H1 (cell line): ENCODE measurements at regions not wholly inside any gene's neighbourhood (a gene's known extent, or its start where the extent isn't known, plus 50 kb on each side); places are given as distances from the start of the nearest gene placed in this dataset.

ENCODE experiments used
- CTCF ChIA-PET: fragments of 300-600 bp; sonication (Branson Sonifier 250); formaldehyde crosslinking; loops from one replicate; lab custom pipeline; 2021; ENCODE audit not compliant: partially characterized antibody; lab: Charles Lee
- POLR2A ChIA-PET: fragments of 300-600 bp; sonication (Branson Sonifier 250); formaldehyde crosslinking; loops from one replicate; lab custom pipeline; 2021; ENCODE audit warnings: inconsistent platforms; ENCODE audit not compliant: partially characterized antibody; lab: Charles Lee
- DNase-seq, 2 experiments: peaks; one replicate each; pipeline versions ENCODE4 v3.0.0 to v3.0.0-alpha.2; 2010 to 2022; ENCODE audit warnings: low spot score in 2 of 2, low read depth in 1 of 2, mixed read lengths in 1 of 2
- FAIRE-seq: peaks from 2 replicates; lab custom pipeline; 2011; peaks lifted over from hg19 to GRCh38; lab: Jason Lieb, UNC
- H2AFZ ChIP-seq: 2 replicates; pipeline ENCODE4 v1.8.1; 2012; ENCODE audit warnings: low read length, inconsistent platforms
- H2AK5ac ChIP-seq: 2 replicates; pipeline ENCODE4 v1.6.1; 2013; ENCODE audit warnings: low read depth, low read length
- H2BK120ac ChIP-seq: replicated peaks from 2 replicates; pipeline ENCODE3; 2013; ENCODE audit warnings: low read depth, low read length, inconsistent platforms
- H2BK12ac ChIP-seq: 2 replicates; pipeline ENCODE4 v1.6.1; 2013; ENCODE audit warnings: low read depth, low read length
- H2BK15ac ChIP-seq: 2 replicates; pipeline ENCODE4 v1.6.1; 2013; ENCODE audit warnings: low read length
- H2BK20ac ChIP-seq: 2 replicates; pipeline ENCODE4 v1.6.1; 2013; ENCODE audit warnings: low read length
- H2BK5ac ChIP-seq: 2 replicates; pipeline ENCODE4 v1.6.1; 2013; ENCODE audit warnings: low read depth, low read length
- H3K14ac ChIP-seq: 2 replicates; pipeline ENCODE4 v1.6.1; 2013; ENCODE audit warnings: inconsistent platforms; ENCODE audit not compliant: insufficient read length
- H3K18ac ChIP-seq: 2 replicates; pipeline ENCODE4 v1.6.1; 2013; ENCODE audit warnings: low read length; ENCODE audit errors: extremely low read depth
- H3K23ac ChIP-seq: 2 replicates; pipeline ENCODE4 v1.6.1; 2013; ENCODE audit warnings: inconsistent platforms; ENCODE audit not compliant: insufficient read length
- H3K23me2 ChIP-seq: 2 replicates; pipeline ENCODE4 v1.6.1; 2013; ENCODE audit warnings: low read depth, low read length
- H3K27ac ChIP-seq: 2 replicates; pipeline ENCODE4 v1.6.1; 2011; ENCODE audit warnings: low read depth, low read length, inconsistent platforms
- H3K27me3 ChIP-seq, 4 experiments: replicated peaks in 1 of 4; 1 replicate in 1 of 4; 2 replicates in 3 of 4; pipeline versions ENCODE4 v1.6.1 to v1.8.1; 2011 to 2013; ENCODE audit warnings: low read length in 3 of 4, mild to moderate bottlenecking in 3 of 4, inconsistent platforms in 2 of 4, mixed read lengths in 2 of 4, moderate library complexity in 1 of 4; ENCODE audit not compliant: control insufficient read depth in 3 of 4, insufficient read depth in 3 of 4; ENCODE audit errors: extremely low read depth in 1 of 4
- H3K36me3 ChIP-seq, 4 experiments: 2 replicates each; pipeline versions ENCODE4 v1.6.1 to v1.8.1; 2011 to 2013; ENCODE audit warnings: mild to moderate bottlenecking in 4 of 4, low read length in 3 of 4, moderate library complexity in 2 of 4, control low read depth in 1 of 4, inconsistent platforms in 1 of 4; ENCODE audit not compliant: insufficient read depth in 4 of 4, control insufficient read depth in 2 of 4
- H3K4ac ChIP-seq: replicated peaks from 2 replicates; pipeline ENCODE3; 2013; ENCODE audit warnings: low read length, low read depth, mixed read lengths, inconsistent platforms; ENCODE audit not compliant: insufficient read length
- H3K4me1 ChIP-seq, 4 experiments: replicated peaks in 1 of 4; 1 replicate in 1 of 4; 2 replicates in 3 of 4; pipeline versions ENCODE4 v1.6.1 to v1.8.1; 2011 to 2013; ENCODE audit warnings: low read length in 3 of 4, inconsistent platforms in 2 of 4, mixed read lengths in 1 of 4; ENCODE audit not compliant: insufficient read depth in 4 of 4, control insufficient read depth in 3 of 4
- H3K4me2 ChIP-seq, 2 experiments: 2 replicates each; pipeline versions ENCODE4 v1.6.1 to v1.8.1; 2011 to 2013; ENCODE audit warnings: low read depth in 2 of 2, low read length in 2 of 2, control low read depth in 1 of 2, inconsistent platforms in 1 of 2, mild to moderate bottlenecking in 1 of 2; ENCODE audit not compliant: insufficient read depth in 1 of 2
- H3K4me3 ChIP-seq, 4 experiments: fragments of 200-600, 300-600 bp in 1 of 4; sonication (generic), shearing (Covaris generic), sonication (Bioruptor Twin) in 1 of 4; 2 replicates each; pipeline versions ENCODE4 v1.5.1 to v1.8.1; 2011 to 2016; ENCODE audit warnings: low read length in 4 of 4, low read depth in 3 of 4, control low read depth in 2 of 4, inconsistent platforms in 2 of 4, mild to moderate bottlenecking in 2 of 4, mixed read lengths in 1 of 4, moderate library complexity in 1 of 4; ENCODE audit not compliant: insufficient read depth in 2 of 4; ENCODE audit errors: extremely low read depth in 1 of 4
- H3K56ac ChIP-seq: replicated peaks from 2 replicates; pipeline ENCODE3; 2013; ENCODE audit warnings: low read depth, mild to moderate bottlenecking, mixed read lengths, low read length, inconsistent platforms; ENCODE audit not compliant: insufficient read length
- H3K79me1 ChIP-seq: 2 replicates; pipeline ENCODE4 v1.6.1; 2013; ENCODE audit warnings: low read depth, low read length, control low read depth
- H3K79me2 ChIP-seq, 2 experiments: 2 replicates each; pipeline versions ENCODE4 v1.6.1 to v1.8.1; 2012 to 2013; ENCODE audit warnings: low read length in 2 of 2, mild to moderate bottlenecking in 2 of 2, inconsistent platforms in 1 of 2; ENCODE audit not compliant: insufficient read depth in 2 of 2, control insufficient read depth in 1 of 2
- H3K9ac ChIP-seq, 4 experiments: replicated peaks in 1 of 4; 1 replicate in 1 of 4; 2 replicates in 3 of 4; pipeline versions ENCODE4 v1.6.1 to v1.8.1; 2011 to 2013; ENCODE audit warnings: low read depth in 3 of 4, low read length in 3 of 4, control low read depth in 2 of 4, mild to moderate bottlenecking in 2 of 4, moderate library complexity in 2 of 4, inconsistent platforms in 1 of 4; ENCODE audit errors: extremely low read depth in 1 of 4
- H3K9me3 ChIP-seq, 2 experiments: 2 replicates each; pipeline versions ENCODE4 v1.6.1 to v1.8.1; 2012 to 2013; ENCODE audit warnings: mild to moderate bottlenecking in 2 of 2, moderate library complexity in 2 of 2, control low read depth in 1 of 2, inconsistent platforms in 1 of 2, low read depth in 1 of 2, low read length in 1 of 2, mixed read lengths in 1 of 2; ENCODE audit not compliant: insufficient read depth in 2 of 2
- H4K20me1 ChIP-seq, 2 experiments: replicated peaks in 1 of 2; 2 replicates each; pipeline versions ENCODE3 to v1.8.1; 2011 to 2013; ENCODE audit warnings: inconsistent platforms in 2 of 2, low read length in 2 of 2, mild to moderate bottlenecking in 1 of 2; ENCODE audit not compliant: insufficient read depth in 2 of 2, control insufficient read depth in 1 of 2
- H4K5ac ChIP-seq: 2 replicates; pipeline ENCODE4 v1.6.1; 2013; ENCODE audit warnings: low read length, low read depth, mixed read lengths, inconsistent platforms; ENCODE audit not compliant: insufficient read length
- H4K8ac ChIP-seq: 2 replicates; pipeline ENCODE4 v1.8.0; 2013; ENCODE audit warnings: mild to moderate bottlenecking, moderate library complexity, low read length, inconsistent platforms; ENCODE audit not compliant: insufficient read depth; ENCODE audit errors: extremely low read depth
- H4K91ac ChIP-seq: replicated peaks from 2 replicates; pipeline ENCODE3; 2013; ENCODE audit warnings: low read length, mixed read lengths, inconsistent platforms; ENCODE audit not compliant: insufficient read length
- BRCA1 ChIP-seq: IDR thresholded peaks from 2 replicates; pipeline ENCODE4 v1.6.1; 2012; ENCODE audit warnings: low read depth, low read length, improper control_type of control experiment
- GABPA ChIP-seq: IDR thresholded peaks from 2 replicates; pipeline ENCODE4 v1.6.1; 2011; ENCODE audit warnings: mild to moderate bottlenecking, low read length, moderate library complexity, borderline replicate concordance; ENCODE audit not compliant: insufficient read depth
- SIN3A ChIP-seq, 2 experiments: IDR thresholded peaks in 1 of 2; conservative IDR thresholded peaks in 1 of 2; 2 replicates each; pipeline ENCODE4 v1.6.1; 2011 to 2012; ENCODE audit warnings: low read length in 2 of 2, improper control_type of control experiment in 1 of 2, low read depth in 1 of 2, mild to moderate bottlenecking in 1 of 2
- TCF12 ChIP-seq: IDR thresholded peaks from 2 replicates; pipeline ENCODE4 v1.6.1; 2011; ENCODE audit warnings: low read depth, mild to moderate bottlenecking, low read length
- WGBS, 2 experiments: shearing (Covaris generic) in 1 of 2; methylation state at CpG; one replicate each; pipeline versions ENCODE4 v1.1.6 to v1.1.7; 2013 to 2015; ENCODE audit warnings: low lambda C conversion rate in 2 of 2, mixed read lengths in 2 of 2, inconsistent platforms in 1 of 2, low coverage in 1 of 2, missing lambda C conversion rate in 1 of 2; ENCODE audit not compliant: insufficient replicate concordance in 2 of 2, insufficient coverage in 1 of 2, insufficient read length in 1 of 2; ENCODE audit errors: extremely low coverage in 1 of 2, missing lambda C conversion rate in 1 of 2; 5-methylcytosine and 5-hydroxymethylcytosine counted together

GRCh38 chr7:156353352-156353751, 287.2 kb upstream of the RNF32 start:
- H3K27ac ChIP-seq = no peak overlapping the region
- H3K18ac ChIP-seq = no peak overlapping the region
- H3K14ac ChIP-seq = no peak overlapping the region
- no peak overlapping the region for H3K4me3 ChIP-seq
- H4K20me1 ChIP-seq = no peaks in the 10 kb centered on the region
- no peaks in the 10 kb centered on the region for H3K79me1 ChIP-seq
- FAIRE-seq = no peak
- peaks cover 0 to 2% (median 0%) of the 10 kb centered on the region in 4 experiments; a peak in 1 of 7 replicates for H3K27me3 ChIP-seq
- H3K4me1 ChIP-seq = no peaks in the 10 kb centered on the region
- peak overlapping the region; percentile 23 for H4K5ac ChIP-seq
- no peak overlapping the region for H3K4ac ChIP-seq
- no peak overlapping the region for H2BK12ac ChIP-seq
- no peaks in the 10 kb centered on the region for H3K36me3 ChIP-seq
- no peak overlapping the region for H3K4me2 ChIP-seq
- no peak for TF ChIP-seq BRCA1
- no peak for TF ChIP-seq SIN3A (conservative IDR thresholded peaks at IDR 0.05 in 1 of 2, IDR thresholded peaks at IDR 0.05 in 1 of 2; ENCODE audit: low read depth in 1 of 2, low read length in 2 of 2)
- TF ChIP-seq TCF12 = no peak
- no peak for TF ChIP-seq GABPA
- ChIA-PET CTCF (interaction anchor here (0.7 kb wide), 1 partner anchor 25 kb away, joined by 3 read pairs; no protein-coding TSS in a partner anchor), POLR2A (no interaction called here)
- no peak overlapping the region for H4K91ac ChIP-seq
- H2BK120ac ChIP-seq = no peak overlapping the region
- H2AK5ac ChIP-seq = no peak overlapping the region
- no peak overlapping the region for H3K56ac ChIP-seq
- H3K9me3 ChIP-seq = no peaks in the 10 kb centered on the region
- no peaks in the 10 kb centered on the region for H3K79me2 ChIP-seq
- no peak overlapping the region for H2AFZ ChIP-seq
- H2BK15ac ChIP-seq = no peak overlapping the region
- no peak overlapping the region for H4K8ac ChIP-seq
- DNase-seq = no peak
- H3K9ac ChIP-seq = no peak overlapping the region
- H3K23me2 ChIP-seq = 0 out of 2 replicates have a peak, but pooled peaks cover 2% of the 10 kb centered on the region
- H2BK20ac ChIP-seq = no peak overlapping the region
- 87% methylated on average over 7 of the region's 7 CpGs; no CpG with 5 or more reads in 1 of the 2 experiments for WGBS, 2 experiments
- H2BK5ac ChIP-seq = no peak overlapping the region
- peak overlapping the region; percentile 76 for H3K23ac ChIP-seq
